ENCODE measurements at regions not wholly inside any gene's neighbourhood (a gene's known extent, or its start where the extent isn't known, plus 50 kb on each side); places are given as distances from the start of the nearest gene placed in this dataset.
A peak's percentile ranks its signal among the peaks of the same experiment; 100 is the strongest.

DNA sequence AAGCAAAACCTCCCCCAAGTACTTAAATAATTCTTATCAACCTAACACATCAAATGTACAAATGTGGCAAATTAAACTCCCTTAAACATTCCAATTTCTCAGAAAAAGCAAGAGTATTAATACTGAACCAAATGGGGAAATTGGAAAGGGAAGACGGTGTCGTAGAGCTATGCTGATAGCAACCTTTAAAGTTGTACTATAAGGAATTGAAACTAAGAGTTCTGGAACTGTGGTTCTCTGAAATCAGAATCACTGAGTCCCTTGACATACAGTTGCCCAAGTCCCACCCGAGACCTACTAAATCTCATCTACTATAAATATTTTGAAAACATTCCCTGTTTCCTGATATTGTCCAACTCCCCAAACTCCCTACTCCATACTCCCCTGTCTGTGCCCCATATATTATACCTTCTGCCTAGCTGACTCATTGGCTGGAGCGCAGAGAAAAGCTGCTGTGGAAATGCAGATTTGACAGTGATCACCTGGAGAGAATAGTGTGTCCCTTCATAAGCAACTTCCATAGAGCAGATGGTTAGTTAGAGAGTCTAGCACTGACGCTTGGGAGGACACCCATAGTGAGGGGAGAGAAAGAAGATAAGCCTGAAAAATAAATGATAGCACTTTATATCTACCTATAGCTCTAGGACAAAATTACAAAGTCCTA lies 51.4 kb upstream of the ITM2B start:
- DNase-seq = no peak

DNA sequence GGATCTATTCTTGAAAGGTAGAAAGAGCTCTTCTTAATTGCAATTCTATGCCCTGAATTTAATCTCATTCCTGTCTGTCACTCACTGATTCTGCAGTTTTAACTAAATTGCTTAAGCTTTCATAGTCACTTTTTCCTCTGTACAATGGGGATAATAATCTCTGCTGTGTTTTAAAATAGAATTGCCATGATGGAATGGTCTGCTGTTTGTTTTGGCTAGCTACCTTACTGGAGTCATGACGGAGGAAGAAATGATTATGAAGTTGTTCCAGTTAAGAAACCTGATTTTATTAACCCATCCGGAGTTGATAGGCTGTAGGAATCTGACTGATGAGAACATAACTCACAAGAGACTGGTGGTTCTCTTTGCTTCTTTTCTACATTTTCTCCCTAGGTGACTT lies 54.9 kb upstream of the ITM2B start:
- no peak for DNase-seq

DNA sequence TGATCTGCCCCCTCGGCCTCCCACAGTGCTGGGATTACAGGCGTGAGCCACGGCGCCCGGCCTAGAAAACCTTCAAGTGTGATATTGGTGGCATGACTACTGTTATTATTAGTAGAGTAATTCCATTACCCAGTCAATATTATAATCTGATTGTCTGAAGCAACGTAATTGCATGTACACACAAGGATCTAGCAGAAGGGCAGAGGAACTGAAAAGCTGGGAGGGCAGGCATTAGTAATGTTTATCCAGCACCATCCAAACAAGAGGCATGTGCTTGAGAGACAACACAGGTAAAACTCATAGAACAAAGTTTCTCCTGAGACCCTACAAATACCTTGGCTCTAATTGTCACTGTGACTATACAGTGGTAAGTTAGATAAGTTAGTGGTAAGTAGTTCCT lies 56.2 kb upstream of the ITM2B start:
- DNase-seq = no peak

DNA sequence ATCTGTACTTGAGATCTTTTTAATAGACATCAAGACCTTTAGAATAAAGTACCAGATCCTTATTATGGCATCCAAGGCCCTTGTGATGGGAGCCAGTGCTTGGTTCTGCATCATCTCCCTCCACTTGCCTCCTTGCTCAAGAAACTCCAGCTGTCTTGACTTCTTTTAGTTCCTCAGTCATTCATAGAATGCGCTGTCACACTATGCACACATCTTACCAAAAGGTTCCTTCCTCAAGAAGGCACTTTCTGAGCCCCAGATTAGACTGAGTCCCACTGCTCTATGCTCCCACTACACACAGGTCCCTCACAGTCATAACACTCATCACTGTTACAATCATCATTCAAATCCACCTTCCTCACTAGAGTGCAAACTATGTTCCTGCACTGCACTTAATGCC lies 57.8 kb upstream of the ITM2B start:
- no peak for DNase-seq

- no peak for DNase-seq
These were observed 65.1 kb upstream of the ITM2B start for GRCh38 chr13:48167866-48168265.

DNA sequence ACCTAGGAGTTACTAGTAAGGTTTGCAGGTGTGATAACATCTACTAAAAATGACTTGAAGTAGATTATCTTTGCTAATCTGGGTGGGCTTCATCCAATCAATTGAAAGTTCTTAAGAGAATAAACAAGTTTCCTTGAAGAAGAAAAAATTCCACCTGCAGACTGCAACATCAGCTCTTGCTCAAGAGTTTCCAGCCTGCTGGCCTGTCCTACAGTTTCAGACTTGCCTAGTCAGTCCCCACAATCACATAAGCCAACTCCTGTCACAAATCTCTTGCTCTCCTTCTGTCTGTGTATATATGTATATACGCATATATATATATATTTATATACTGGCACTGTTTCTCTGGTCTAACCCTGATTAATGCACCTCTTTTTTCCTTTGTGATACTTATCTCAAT lies 67.3 kb upstream of the ITM2B start:
- no peak for DNase-seq

GRCh38 chr13:48165063-48165462 lies 67.9 kb upstream of the ITM2B start:
- DNase-seq = no peak

GRCh38 chr13:48163061-48163460 lies 68.2 kb upstream of the MED4 start:
- no peak for DNase-seq

DNA sequence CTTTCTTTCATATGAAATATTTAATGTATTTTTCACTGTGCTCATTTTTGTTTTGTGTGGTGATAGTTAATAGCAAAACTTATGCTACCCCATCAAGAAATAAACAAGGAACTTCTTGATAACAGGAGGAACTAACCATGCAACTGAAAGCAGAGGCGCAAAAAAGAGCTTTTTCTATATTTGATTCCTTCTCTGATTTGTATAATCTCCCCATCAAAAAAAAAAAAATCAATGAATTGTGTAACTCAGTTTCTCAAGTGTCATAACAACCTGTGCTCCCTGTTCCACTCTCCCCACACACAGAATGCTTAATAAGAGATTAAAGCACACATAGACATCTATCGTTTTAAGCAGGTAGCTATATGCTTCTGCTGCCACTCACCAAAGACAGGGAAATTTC lies 67.3 kb upstream of the MED4 start:
- DNase-seq = no peak

DNA sequence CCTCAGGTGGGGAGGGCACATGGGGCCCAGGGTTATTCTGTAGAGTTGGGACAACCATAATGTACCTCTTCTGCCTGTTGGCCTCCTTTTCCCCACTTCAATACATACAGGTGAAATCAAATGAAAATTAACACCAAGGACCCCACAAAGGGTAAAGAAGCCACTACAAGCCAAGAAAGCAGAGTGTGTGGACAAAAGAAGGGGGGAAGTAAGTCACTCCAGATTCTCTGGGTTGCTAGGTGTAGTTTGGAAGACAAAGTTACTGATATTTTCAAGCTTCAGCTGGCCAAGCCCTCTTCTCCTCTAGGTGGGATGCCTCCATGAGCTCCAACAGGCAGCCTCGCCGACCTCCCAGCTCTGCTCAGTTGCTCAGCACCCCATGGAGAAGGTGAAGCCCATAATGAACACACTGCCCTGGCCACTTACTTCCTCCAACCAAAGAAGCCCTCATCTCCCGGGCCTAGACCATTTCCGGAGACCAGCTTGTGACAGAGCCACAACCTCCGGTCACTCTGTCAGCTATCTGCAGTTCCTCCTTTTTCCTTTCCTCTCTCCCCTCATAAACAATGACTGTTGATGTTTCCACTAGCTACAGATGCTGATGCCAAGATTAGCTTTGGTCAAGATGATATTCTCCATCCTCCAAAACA lies 66.8 kb upstream of the MED4 start:
- DNase-seq = peak; percentile 49

DNA sequence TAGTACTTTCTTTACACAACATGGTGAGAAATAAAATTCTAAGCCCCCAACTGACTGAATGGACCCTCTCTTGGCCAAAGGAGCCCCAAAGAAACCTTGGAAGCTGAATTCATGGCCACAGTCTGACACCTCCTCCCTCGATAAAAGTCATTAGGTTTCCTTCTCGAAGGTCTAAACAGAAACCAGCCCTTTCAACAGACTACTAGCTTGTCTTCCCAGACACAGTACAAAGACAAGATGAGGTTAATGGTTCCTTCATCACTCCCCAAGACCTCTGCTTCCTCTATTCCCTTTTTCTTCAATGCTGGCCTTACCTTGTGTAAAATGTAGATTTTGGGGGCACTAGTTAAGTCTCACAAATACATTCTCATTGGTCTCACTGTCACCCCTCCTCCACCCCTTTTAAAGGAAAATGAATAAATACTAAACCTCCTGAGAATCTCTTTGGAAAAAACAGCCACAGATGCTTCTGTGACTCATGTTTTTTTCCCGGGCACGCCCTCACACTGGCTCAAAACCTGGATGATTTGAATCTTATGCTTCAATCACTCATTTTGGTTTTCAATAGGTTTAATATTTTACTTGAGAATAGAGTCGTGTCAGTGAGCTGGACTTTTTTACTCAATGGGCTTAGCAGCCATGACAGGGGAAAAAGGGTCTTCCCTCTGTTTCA lies 65.8 kb upstream of the MED4 start:
- DNase-seq = no peak

DNA sequence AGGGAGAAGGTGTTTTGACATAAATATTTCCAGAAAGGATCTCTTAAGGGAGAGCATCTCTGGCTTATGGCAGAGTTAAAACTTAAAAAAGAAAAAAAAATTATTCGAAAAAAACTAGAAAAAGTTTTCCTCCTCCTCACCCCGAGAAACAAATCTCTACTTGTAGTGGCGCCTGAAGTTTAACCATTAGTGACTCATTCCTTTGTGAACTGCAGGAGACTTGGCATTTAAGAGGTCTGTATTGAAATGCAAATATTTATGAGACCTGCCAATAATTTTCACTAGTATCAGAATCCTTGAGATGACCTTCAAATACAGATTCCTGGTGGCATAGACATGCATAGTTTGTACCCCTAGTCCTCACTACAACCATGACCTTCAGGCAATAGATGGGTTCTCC lies 64.9 kb upstream of the MED4 start:
- DNase-seq = no peak

DNA sequence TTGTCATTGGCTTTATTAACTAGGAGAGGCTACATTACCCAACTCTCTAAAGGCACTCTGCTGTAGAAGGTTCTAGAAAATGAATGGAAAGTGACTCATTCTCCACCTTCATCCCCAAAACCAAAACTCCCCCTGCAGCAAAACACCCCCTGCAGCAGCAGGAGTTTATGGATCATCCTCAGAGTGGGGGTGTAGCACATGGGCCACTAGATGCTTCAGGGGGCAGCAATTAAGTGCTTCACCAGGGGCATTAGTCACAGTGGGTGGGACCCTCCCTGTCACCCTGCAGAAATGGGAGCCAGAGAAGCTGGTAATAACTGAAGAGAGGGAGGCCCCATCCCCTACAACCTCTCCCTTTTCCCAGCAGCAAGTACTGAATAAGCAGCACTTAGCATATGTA lies 64.5 kb upstream of the MED4 start:
- DNase-seq = no peak

DNA sequence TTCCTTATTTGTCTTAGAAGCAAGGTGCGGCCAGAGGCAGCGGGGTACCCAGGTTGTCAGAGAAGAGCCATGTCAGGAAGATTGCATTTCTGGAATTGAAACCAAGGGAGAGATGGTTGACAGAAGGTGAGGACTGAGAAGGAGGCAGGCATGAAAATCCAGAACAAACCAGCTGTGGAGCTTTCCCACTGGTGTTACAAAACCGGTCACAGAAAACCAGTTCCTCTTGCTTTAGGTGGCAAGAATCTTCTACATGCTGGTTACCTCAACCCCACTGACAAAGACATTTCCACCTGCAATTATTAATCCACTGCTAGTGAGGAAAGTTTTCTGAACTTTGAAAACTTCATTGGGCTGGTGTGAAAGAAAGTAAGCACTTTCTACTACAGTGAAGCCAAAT lies 64.0 kb upstream of the MED4 start:
- DNase-seq = no peak

GRCh38 chr13:48158290-48158689 lies 63.4 kb upstream of the MED4 start:
- DNase-seq = no peak

DNA sequence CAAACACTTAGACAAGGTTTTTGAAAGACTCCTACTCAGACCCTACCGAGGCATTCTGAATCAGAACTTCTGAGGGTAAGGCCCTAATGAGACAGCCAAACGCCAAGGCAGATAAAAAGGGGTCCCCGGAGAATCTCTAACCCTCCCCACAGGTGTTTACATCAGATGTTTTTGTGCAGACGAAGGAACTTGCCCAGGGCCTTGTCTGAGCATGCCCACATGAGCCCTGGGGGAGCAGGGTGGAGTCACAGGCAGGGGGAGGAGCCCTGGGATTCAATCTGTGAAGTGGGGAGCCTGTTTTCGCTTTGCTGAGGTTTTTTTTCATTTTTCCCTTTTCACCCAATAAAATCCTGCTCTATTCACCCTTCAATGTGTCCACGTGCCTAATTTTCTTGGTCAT lies 61.6 kb upstream of the MED4 start:
- DNase-seq = peak; percentile 16

DNA sequence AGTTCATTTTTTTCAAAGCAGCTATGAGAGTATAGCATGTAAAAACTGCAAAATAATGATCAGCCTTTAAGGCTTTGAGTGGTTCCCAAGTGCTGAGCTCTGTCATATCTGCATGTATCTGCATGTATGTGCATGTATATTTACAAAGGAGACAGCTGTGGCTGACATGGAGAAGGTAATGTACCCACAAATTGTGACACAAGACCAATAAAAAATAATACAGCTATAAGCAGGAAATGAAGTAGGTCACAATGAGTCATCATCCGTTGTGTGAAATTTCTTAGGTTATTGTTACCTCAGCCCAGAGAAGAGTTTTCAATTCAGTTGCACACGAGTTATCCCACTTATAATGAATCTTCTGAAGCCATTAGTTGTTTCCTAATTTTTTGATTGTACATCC lies 60.9 kb upstream of the MED4 start:
- DNase-seq = peak; percentile 20

DNA sequence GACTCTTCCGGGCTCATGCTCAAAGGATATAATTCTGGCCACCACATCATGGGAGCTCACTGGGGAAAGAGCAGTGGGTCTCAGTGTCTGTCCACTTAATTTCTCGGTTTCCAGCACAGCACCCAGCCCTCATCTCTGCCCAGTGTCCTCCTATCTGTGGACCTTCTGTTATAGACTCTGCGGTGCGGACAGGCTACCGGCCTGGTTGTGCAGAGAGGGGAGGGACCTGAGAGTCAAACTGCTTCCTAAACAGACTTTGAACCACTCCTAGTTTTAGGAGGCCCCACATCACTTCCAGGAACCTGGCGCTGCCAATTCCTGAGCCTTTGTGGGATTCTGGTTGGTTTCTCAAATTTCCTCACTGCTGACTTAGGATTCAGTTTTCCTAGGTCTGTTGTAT lies 59.8 kb upstream of the MED4 start:
- DNase-seq = no peak

DNA sequence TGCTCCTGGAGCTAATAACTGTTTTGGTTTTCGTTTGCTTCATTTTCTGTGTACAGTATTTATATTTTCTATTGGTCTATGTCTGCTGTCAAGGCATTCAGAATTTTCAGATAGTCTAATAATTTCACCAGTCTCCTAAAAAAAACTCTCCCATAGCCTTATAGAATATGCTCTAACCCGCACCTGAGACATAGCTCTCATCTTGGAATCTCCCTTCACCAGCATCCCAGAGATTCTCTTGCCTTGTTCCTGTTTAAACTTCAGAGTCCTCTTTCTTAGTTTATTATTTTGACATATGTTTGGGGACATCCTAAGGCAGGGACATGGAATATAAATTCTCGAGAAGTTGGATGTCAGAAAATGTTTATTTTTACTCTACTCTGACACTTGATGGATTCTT lies 58.3 kb upstream of the MED4 start:
- DNase-seq = no peak

- peak; percentile 20 for DNase-seq
These were observed 56.7 kb upstream of the MED4 start for GRCh38 chr13:48151363-48152161.

DNA sequence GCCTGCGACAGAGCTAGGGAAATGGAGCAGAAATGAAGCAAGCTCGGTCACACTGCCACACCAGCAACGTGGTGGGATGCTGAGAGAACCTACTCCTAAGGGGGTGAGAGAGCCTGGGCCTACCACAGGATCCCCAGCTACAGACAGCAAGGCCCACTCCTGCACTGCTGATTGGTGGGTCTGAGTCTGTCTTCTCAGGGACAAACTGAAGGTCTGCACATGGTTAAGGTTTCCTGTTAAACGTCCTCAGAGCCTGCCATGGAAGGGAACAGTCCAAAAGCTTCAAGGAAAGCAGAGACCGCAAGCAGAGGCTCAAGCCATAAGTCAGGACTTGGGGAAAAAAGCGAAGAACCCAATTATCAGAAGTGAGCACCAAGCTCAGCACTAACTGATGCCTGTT lies 53.5 kb upstream of the MED4 start:
- DNase-seq = no peak

- no peak for DNase-seq
These were observed 51.7 kb upstream of the MED4 start for GRCh38 chr13:48146636-48147035.

GRCh38 chr13:48146122-48146521 lies 51.2 kb upstream of the MED4 start:
- DNase-seq = no peak
